H9 (cell line): ENCODE measurements at regions not wholly inside any gene's neighbourhood (a gene's known extent, or its start where the extent isn't known, plus 50 kb on each side); places are given as distances from the start of the nearest gene placed in this dataset.
A peak's percentile ranks its signal among the peaks of the same experiment; 100 is the strongest.

Experiments used
- DNase-seq: peaks from one replicate; pipeline ENCODE4 v3.0.0-alpha.2; 2017
- H2AFZ ChIP-seq: one replicate; pipeline ENCODE4 v1.6.1; 2013; ENCODE audit warnings: mild to moderate bottlenecking, low read length, control low read depth, moderate library complexity
- H2AK5ac ChIP-seq: 2 replicates; pipeline ENCODE4 v1.6.1; 2013; ENCODE audit warnings: low read length, control low read depth, mixed read lengths; ENCODE audit not compliant: insufficient read length
- H2BK120ac ChIP-seq: one replicate; pipeline ENCODE4 v1.6.1; 2013; ENCODE audit warnings: low read depth, mild to moderate bottlenecking, low read length, control low read depth, inconsistent platforms; ENCODE audit not compliant: poor library complexity, severe bottlenecking
- H2BK12ac ChIP-seq: 2 replicates; pipeline ENCODE4 v1.6.1; 2013; ENCODE audit warnings: low read length, control low read depth, mixed read lengths, low read depth; ENCODE audit not compliant: insufficient read length
- H2BK15ac ChIP-seq: 2 replicates; pipeline ENCODE4 v1.6.1; 2013; ENCODE audit warnings: low read depth, low read length, control low read depth
- H2BK20ac ChIP-seq: one replicate; pipeline ENCODE4 v1.6.1; 2013; ENCODE audit warnings: low read depth, mild to moderate bottlenecking, low read length, control low read depth, inconsistent platforms; ENCODE audit not compliant: poor library complexity, severe bottlenecking
- H2BK5ac ChIP-seq: 2 replicates; pipeline ENCODE4 v1.6.1; 2013; ENCODE audit warnings: low read length, control low read depth, mixed read lengths; ENCODE audit not compliant: insufficient read length
- H3K14ac ChIP-seq: 2 replicates; pipeline ENCODE4 v1.6.1; 2013; ENCODE audit warnings: low read length, control low read depth; ENCODE audit not compliant: insufficient read depth
- H3K18ac ChIP-seq: 2 replicates; pipeline ENCODE4 v1.6.1; 2013; ENCODE audit warnings: low read depth, mild to moderate bottlenecking, mixed read lengths, low read length, control low read depth; ENCODE audit not compliant: insufficient read length
- H3K23ac ChIP-seq: 2 replicates; pipeline ENCODE4 v1.6.1; 2013; ENCODE audit warnings: low read length, control low read depth, mixed read lengths, low read depth; ENCODE audit not compliant: insufficient read length
- H3K23me2 ChIP-seq: 2 replicates; pipeline ENCODE4 v1.6.1; 2013; ENCODE audit warnings: low read depth, mild to moderate bottlenecking, mixed read lengths, low read length, control low read depth; ENCODE audit not compliant: insufficient read length, poor library complexity, severe bottlenecking
- H3K27ac ChIP-seq: 2 replicates; pipeline ENCODE4 v1.5.1; 2013; ENCODE audit warnings: low read length, control low read depth, mixed read lengths, low read depth; ENCODE audit not compliant: insufficient read length
- H3K27me3 ChIP-seq: 2 replicates; pipeline ENCODE4 v1.6.1; 2013; ENCODE audit warnings: low read length, control low read depth, inconsistent platforms; ENCODE audit not compliant: insufficient read depth
- H3K4ac ChIP-seq: 2 replicates; pipeline ENCODE4 v1.6.1; 2013; ENCODE audit warnings: low read depth, mild to moderate bottlenecking, control low read depth, inconsistent platforms, low read length, moderate library complexity
- H3K4me1 ChIP-seq: 2 replicates; pipeline ENCODE4 v1.6.1; 2013; ENCODE audit warnings: low read length, control low read depth, inconsistent platforms; ENCODE audit not compliant: insufficient read depth
- H3K4me2 ChIP-seq: 2 replicates; pipeline ENCODE4 v1.6.1; 2013; ENCODE audit warnings: low read length, control low read depth, mixed read lengths; ENCODE audit not compliant: insufficient read length, insufficient read depth
- H3K56ac ChIP-seq: 2 replicates; pipeline ENCODE4 v1.6.1; 2013; ENCODE audit warnings: low read depth, mild to moderate bottlenecking, mixed read lengths, low read length, control low read depth; ENCODE audit not compliant: insufficient read length
- H3K79me1 ChIP-seq: 2 replicates; pipeline ENCODE4 v1.6.1; 2013; ENCODE audit warnings: low read depth, mild to moderate bottlenecking, moderate library complexity, low read length, control low read depth, inconsistent platforms; ENCODE audit not compliant: insufficient read depth, poor library complexity, severe bottlenecking
- H3K79me2 ChIP-seq: 2 replicates; pipeline ENCODE4 v1.6.1; 2013; ENCODE audit warnings: low read length, control low read depth, inconsistent platforms; ENCODE audit not compliant: insufficient read depth
- H3K9ac ChIP-seq: 2 replicates; pipeline ENCODE4 v1.6.1; 2013; ENCODE audit warnings: low read length, control low read depth, mixed read lengths; ENCODE audit not compliant: insufficient read length; ENCODE audit errors: extremely low read depth
- H3K9me3 ChIP-seq: one replicate; pipeline ENCODE4 v1.6.1; 2013; ENCODE audit warnings: low read depth, low read length, inconsistent platforms; ENCODE audit not compliant: control insufficient read depth
- H3T11ph ChIP-seq: one replicate; pipeline ENCODE4 v1.6.1; 2013; ENCODE audit warnings: mild to moderate bottlenecking, low read length, control low read depth, inconsistent platforms
- H4K20me1 ChIP-seq: one replicate; pipeline ENCODE4 v1.6.1; 2013; ENCODE audit not compliant: control insufficient read depth, insufficient read length, insufficient read depth
- H4K5ac ChIP-seq: 2 replicates; pipeline ENCODE4 v1.6.1; 2013; ENCODE audit warnings: low read depth, mild to moderate bottlenecking, mixed read lengths, low read length, control low read depth; ENCODE audit not compliant: insufficient read length
- H4K8ac ChIP-seq: replicated peaks from 2 replicates; pipeline ENCODE4 v1.6.1; 2013; ENCODE audit warnings: low read length, control low read depth, mixed read lengths, low read depth; ENCODE audit not compliant: insufficient read length
- H4K91ac ChIP-seq: 2 replicates; pipeline ENCODE4 v1.6.1; 2013; ENCODE audit warnings: low read depth, mild to moderate bottlenecking, moderate library complexity, mixed read lengths, low read length, control low read depth; ENCODE audit not compliant: insufficient read length
- H3K27ac Mint-ChIP-seq, 3 experiments: 2 replicates in 2 of 3; 3 replicates in 1 of 3; pipeline ENCODE4 v1.8.0; 2020 to 2021; ENCODE audit warnings: mixed read lengths in 3 of 3, mild to moderate bottlenecking in 1 of 3, moderate library complexity in 1 of 3
- H3K27me3 Mint-ChIP-seq: 2 replicates; pipeline ENCODE4 v1.8.0; 2021; ENCODE audit warnings: low read depth, mild to moderate bottlenecking, moderate library complexity, mixed read lengths
- H3K36me3 Mint-ChIP-seq, 3 experiments: 2 replicates in 2 of 3; 3 replicates in 1 of 3; pipeline ENCODE4 v1.8.0; 2020 to 2021; ENCODE audit warnings: low read depth in 3 of 3, mixed read lengths in 3 of 3; ENCODE audit not compliant: insufficient read depth in 1 of 3
- H3K4me1 Mint-ChIP-seq, 2 experiments: 2 replicates each; pipeline ENCODE4 v1.8.0; 2020; ENCODE audit warnings: mixed read lengths in 2 of 2
- H3K4me3 Mint-ChIP-seq, 2 experiments: 2 replicates in 1 of 2; 3 replicates in 1 of 2; pipeline ENCODE4 v1.8.0; 2020 to 2021; ENCODE audit warnings: mild to moderate bottlenecking in 2 of 2, mixed read lengths in 2 of 2, moderate library complexity in 1 of 2
- H3K9me3 Mint-ChIP-seq, 2 experiments: 2 replicates in 1 of 2; 3 replicates in 1 of 2; pipeline ENCODE4 v1.8.0; 2020; ENCODE audit warnings: mild to moderate bottlenecking in 2 of 2, mixed read lengths in 2 of 2, moderate library complexity in 1 of 2
- CTCF ChIP-seq: fragments of 200-600 bp; sonication (generic); conservative IDR thresholded peaks from 3 replicates; pipeline ENCODE4 v1.8.0; 2021; ENCODE audit warnings: antibody characterized with exemption, mild to moderate bottlenecking
- WGBS: extraction: QIAGEN DNeasy Blood & Tissue Kit; methylation state at CpG from one replicate; pipeline ENCODE4 v1.1.7; 2013; ENCODE audit warnings: missing lambda C conversion rate, low lambda C conversion rate, mixed read lengths; ENCODE audit not compliant: insufficient read length; ENCODE audit errors: extremely low coverage; 5-methylcytosine and 5-hydroxymethylcytosine counted together

GRCh38 chr6:170147832-170148708 is 142.8 kb downstream of the DLL1 start:
- Histone ChIP-seq H3K4ac (no peak overlapping the region), H3K23ac (no peak overlapping the region), H2BK120ac (no peak overlapping the region), H3K9ac (no peak overlapping the region), H2BK5ac (no peak overlapping the region), H3K4me1 (no peaks in the 10 kb centered on the region; the same call in 1 of the 2 replicates), H3T11ph (no peak overlapping the region), H2BK20ac (no peak overlapping the region), H3K4me2 (no peak overlapping the region), H3K14ac (no peak overlapping the region), H2AFZ (no peak overlapping the region), H3K56ac (no peak overlapping the region), H4K8ac (no peak overlapping the region), H4K91ac (no peak overlapping the region), H4K5ac (no peak overlapping the region), H4K20me1 (no peaks in the 10 kb centered on the region), H3K27ac (no peak overlapping the region), H2AK5ac (no peak overlapping the region), H3K27me3 (no peaks in the 10 kb centered on the region), H3K79me2 (no peaks in the 10 kb centered on the region), H2BK15ac (no peak overlapping the region), H3K79me1 (no peaks in the 10 kb centered on the region), H3K9me3 (no peaks in the 10 kb centered on the region), H3K23me2 (no peaks in the 10 kb centered on the region), H3K18ac (no peak overlapping the region), H2BK12ac (no peak overlapping the region)
- peak; percentile 71 for DNase-seq
- Mint-ChIP-seq H3K9me3 (peaks cover 15 to 16% of the 10 kb centered on the region in 2 experiments; a peak in 4 of 5 replicates), H3K27me3 (peaks cover 22% of the 10 kb centered on the region), H3K36me3 (peaks cover 0 to 2% (median 0%) of the 10 kb centered on the region in 3 experiments; a peak in 2 of 7 replicates), H3K27ac (no peak overlapping the region; a peak in 1 of 7 replicates), H3K4me3 (no peak overlapping the region; a peak in 1 of 5 replicates), H3K4me1 (peaks cover 28 to 41% of the 10 kb centered on the region in 2 experiments)
- no peak for TF ChIP-seq CTCF
- no CpG with 5 or more reads among the region's 30 CpGs for WGBS
